Renal pelvis (tissue), 1 donor: ENCODE measurements at regions not wholly inside any gene's neighbourhood (a gene's known extent, or its start where the extent isn't known, plus 50 kb on each side); places are given as distances from the start of the nearest gene placed in this dataset.
A peak's percentile ranks its signal among the peaks of the same experiment; 100 is the strongest.
"Not testable (repeated sequence)": the region's sequence is repeated elsewhere in the genome, so short reads cannot be mapped to it uniquely, and the experiment has no call there.

Experiments
- DNase-seq: peaks from one replicate; pipeline ENCODE4 v3.0.0-alpha.2; 2013

DNA sequence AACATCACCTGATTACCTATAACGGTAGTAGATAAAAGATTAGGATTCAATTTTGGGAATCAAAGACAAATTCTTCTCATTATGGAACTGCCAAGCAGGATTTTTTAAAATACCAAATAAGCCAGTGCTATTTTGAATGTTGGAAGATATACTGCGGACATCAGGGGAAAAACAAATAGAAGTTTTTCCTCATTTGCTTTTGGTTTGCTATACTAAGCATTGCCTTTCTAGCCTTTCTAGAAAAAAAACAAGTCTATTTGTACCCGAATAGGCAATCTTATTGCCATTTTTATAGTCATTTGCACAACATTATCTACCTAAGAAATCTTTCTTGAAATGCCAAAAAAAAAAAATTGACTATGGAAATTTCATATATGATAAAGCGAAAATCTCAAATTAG is 379.5 kb downstream of the CDH10 start:
- no peak for DNase-seq

DNA sequence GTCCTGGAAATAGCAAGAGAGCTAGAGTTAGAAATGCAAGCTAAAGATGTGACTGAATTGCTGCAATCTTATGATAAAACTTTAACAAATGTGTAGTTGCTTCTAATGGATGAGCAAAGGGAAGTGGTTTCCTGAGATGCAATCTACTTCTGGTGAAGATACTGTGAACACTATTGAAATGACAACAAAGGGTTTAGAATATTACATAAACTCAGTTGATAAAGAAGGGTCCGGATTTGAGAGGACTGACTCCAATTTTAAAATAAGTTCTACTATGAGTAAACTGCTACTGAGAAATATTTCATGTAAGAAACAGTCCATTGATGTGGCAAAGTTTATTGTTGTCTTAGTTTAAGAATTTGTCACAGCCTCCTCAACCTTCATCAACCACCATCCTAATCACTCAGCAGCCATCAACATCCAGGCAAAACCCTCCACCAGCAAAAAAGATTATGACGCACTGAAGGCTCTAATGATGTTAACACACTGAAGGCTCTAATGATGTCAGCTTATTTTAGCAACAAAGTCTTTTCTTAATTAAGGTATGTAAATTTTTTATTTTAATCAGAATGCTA is 376.2 kb downstream of the CDH10 start:
- no peak for DNase-seq

GRCh38 chr5:24271702-24272118 is 373.1 kb downstream of the CDH10 start:
- not testable (repeated sequence) for DNase-seq

DNA sequence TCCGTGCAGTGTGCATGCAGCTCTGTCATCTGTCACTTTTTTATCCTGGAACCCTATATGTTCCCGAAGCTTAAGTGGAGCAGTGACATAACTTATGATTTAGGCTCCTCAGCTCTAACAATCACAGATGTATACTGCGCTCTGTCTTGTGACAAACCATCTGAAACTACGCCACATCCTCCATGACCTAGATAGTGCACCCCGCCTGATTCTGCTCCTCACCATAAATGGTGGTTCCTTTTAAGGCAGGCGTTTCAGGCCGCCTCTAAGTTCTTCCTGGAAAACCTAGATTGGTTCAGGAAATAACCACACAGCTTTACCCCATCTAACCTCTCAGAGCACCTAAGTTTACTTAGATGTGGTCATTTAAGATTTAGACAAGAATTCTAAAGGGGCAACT is 372.0 kb downstream of the CDH10 start:
- no peak for DNase-seq

DNA sequence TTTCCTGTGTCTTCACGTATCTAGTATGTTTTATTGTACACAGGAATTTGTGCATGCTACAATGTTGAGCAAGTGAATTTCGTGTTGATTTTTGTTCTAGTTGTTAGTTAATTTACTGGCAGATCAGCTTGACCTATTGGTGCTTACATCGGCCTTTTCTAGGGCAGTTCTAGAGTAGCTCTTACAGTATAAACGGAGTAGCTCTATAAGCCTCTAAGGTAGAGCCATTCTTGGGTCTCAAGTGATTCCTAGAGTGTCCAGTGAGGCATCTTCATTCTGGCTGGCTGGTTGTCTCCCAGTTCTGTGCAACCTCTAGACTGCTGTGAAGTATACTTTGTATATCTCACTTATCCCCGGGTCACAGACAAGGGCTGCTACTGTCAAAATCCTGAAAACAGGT is 364.6 kb downstream of the CDH10 start:
- DNase-seq: no peak

DNA sequence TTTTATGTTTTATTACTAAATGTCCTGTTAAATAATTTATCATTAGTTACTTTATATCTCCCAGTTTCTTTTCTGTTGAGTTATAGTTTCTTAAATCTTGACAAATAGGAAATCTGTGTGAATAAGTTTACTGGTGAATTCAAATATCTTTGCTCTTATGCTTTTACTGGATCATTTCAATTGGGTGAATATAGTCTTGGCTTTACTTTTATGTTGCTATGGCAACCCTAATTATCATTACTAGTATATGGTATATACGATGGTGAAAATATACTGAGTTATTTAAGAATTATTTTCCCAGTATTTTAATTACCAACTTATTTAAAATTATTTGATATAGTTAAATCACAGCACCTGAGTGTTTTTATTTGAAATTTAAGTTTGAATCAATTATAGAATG is 363.0 kb downstream of the CDH10 start:
- DNase-seq: no peak

DNA sequence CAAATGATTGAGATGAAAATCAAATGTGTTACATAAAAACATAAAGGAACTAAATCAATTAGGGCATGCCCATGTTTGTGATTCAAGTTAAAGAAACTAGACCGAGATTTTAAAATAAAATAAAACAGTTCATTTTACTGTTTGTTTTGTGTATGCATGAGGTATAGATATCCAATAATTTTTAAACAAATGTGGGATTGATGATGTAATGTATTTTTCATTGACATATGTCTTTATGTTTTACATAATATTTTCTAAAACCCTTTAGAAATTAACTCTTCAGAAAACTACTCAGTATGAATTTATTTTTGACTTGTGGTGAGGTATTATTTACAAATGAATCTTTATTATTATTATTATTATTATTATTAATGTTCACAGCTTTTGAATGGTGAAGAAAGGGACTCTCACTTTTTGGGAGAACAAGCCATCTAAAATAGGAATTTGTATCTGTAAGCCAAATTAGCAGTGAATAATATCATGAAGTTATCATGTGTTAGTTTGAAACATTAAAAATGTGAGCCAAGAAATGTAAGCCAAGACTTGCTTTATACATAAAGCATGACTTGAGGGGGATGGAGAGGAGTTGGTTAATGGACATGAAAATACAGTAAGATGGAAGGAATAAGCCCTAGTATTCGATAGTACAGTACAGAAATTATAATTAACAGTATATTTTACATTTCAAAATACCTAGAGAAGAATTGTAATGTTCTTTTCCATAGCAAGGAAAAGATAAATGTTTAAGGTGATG is 355.0 kb downstream of the CDH10 start:
- no peak for DNase-seq

DNA sequence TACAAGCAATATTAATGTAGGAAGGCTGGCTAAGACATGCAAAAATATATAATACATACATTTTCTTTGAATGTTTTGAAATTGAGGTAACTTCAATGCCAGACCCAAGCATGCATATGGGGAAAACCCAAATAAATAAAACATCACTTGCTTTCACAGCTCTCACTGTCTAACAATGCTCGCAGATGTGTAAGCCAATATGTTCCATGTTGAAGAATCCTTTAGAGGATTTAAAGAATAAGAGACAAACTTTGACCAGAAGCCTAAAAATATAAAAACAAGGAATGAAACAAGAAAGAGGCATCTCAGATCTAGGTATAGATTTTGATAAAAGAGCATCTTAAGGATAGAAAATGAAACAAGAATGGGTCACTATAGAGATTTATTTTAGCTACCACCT is 354.2 kb downstream of the CDH10 start:
- no peak for DNase-seq

GRCh38 chr5:24291916-24292315 is 352.9 kb downstream of the CDH10 start:
- no peak for DNase-seq

DNA sequence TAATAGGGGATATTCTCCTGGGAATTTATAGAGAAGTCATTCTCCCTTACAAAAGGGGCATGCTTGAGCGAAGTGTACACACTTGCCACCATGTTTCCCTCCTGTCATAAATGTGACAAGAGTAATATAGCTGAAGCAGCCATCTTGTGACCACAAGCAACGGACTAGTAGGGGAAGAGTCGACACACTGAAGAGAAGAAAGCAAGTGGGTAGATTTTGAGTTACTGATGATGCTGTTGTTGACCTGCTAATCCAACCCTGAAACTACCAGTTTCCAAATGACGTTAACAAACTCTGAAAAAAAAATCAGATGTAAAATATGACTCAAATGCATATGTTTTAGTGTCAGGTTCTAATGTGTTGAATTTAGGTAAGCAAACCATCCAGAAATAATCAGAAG is 350.4 kb downstream of the CDH10 start:
- DNase-seq: no peak

GRCh38 chr5:24314106-24314505 is 330.7 kb downstream of the CDH10 start:
- no peak for DNase-seq

GRCh38 chr5:24320643-24321042 is 324.1 kb downstream of the CDH10 start:
- no peak for DNase-seq

DNA sequence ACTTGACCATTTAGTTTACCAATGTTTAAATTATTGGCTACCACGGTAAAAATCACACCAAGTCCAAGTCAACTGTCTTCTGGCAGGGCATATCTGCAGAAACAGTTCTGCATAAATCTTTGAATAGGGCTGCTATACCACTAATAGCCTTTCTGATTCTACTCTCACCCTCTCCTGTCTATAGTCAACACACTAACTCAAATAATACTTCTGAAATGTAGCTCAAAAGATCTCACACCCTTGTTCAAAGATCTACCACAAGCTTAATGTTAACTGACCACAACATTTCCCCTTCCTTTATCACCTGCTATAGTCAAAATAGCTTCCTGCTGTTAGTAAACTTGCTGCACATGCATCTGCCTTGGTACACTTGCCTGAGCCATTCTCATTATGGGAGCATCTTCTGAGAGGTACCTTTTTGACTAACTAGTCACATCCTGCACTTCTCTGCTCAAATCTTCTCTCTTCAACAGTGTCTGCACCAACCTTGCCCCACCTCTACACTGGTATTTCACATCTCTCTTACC is 319.4 kb downstream of the CDH10 start:
- no peak for DNase-seq

GRCh38 chr5:24331531-24331930 is 313.2 kb downstream of the CDH10 start:
- DNase-seq: no peak

DNA sequence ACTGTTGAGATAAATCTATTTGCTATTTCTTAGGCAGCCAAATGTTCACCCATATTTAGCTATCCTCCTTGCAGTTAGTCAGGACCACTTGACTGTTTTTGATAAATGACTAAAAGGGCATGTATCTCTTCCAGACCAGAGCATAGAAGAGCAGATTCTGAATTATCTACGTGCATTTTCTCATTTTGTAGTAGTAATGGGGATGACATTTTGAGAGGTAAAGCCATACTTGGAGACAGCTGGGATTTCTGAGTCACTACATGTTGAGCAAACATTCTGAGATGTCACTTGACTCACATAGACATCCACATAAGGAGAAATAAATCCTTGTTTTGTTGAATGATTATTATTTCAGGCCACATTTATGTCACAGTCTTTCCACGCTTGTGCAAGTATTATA is 297.6 kb downstream of the CDH10 start:
- no peak for DNase-seq

- DNase-seq: no peak
Observed at GRCh38 chr5:24351285-24351684, 293.5 kb downstream of the CDH10 start.

DNA sequence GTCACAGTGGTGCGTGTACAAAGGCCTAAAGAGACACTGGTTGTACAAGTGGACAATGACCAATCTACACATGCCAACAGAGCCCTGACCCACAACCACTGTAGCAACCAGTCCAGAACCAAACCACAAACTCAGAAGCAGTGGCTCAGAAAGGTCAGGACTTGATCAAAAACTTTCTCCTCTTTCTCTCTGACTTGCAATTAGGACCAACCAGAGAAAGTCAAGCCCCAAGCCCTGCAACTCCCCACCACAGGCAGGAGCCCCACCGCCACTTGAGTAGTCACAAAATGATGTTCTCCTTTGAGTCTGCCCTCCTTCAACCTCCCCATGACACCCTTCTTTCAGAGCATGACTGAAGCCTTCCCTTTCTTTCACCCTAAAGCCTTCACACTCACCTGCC is 291.8 kb downstream of the CDH10 start:
- DNase-seq: peak; percentile 29

- DNase-seq: peak; percentile 69
Observed at GRCh38 chr5:24353611-24354010, 291.2 kb downstream of the CDH10 start.

GRCh38 chr5:24363789-24364481 is 280.8 kb downstream of the CDH10 start:
- DNase-seq: no peak

DNA sequence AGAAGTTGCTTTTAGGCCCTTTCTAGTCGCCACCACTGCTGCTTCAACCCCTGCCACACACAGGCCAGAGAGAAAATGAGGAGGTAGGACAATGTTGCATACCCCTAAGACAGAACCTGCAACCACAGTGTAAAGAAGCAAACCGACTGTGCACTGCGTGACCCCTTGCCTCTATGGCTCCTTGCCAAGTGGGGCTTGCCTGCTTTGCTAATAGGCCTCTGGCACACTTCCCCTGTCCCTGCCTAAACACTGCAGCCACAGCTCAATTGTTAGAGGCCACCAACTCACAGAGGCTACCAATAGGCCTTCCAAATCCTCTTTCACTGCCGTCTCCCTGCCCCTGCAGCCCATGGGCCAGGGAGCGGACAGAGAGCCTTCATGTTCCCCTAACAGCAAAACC is 280.1 kb downstream of the CDH10 start:
- DNase-seq: no peak

- DNase-seq: no peak
Observed at GRCh38 chr5:24365406-24365805, 279.4 kb downstream of the CDH10 start.

DNA sequence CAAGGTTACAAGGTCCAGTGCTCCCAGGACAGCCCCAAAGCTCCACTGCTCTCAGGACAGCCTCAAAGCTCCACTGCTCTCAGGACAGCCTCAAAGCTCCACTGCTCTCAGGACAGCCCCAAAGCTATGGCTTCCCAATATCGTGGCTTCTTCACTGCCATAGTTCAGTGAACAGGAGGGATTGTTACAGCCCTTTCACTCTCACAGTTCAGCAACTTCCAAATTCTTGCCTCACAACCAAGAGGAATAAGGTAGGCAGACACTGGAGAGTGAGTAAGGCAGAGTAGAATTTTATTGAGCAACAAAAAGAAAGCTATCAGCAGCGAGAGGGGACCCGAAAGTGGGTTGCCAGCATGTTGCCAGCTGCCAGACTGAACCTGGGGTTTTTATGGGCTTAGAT is 277.6 kb downstream of the CDH10 start:
- no peak for DNase-seq

DNA sequence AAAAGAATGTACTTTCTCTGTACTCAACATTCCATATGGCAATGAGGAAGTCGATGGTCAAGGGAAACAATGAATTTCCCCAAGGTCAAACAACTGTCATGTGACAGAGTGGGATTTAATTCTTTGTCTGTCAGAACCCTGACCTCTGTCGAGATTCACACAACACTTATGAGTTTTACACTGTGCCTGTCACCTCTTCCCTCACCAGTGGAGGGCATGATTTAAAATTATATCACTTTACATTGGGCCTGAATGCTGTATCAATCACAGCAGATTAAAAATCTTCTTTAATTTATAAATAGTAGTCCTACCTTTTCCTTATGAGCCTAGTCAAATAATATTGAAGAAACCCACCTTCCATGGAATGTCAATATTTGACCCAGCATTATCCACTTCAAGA is 276.7 kb downstream of the CDH10 start:
- DNase-seq: no peak
